ENCODE measurements at regions not wholly inside any gene's neighbourhood (a gene's known extent, or its start where the extent isn't known, plus 50 kb on each side); places are given as distances from the start of the nearest gene placed in this dataset.

DNA sequence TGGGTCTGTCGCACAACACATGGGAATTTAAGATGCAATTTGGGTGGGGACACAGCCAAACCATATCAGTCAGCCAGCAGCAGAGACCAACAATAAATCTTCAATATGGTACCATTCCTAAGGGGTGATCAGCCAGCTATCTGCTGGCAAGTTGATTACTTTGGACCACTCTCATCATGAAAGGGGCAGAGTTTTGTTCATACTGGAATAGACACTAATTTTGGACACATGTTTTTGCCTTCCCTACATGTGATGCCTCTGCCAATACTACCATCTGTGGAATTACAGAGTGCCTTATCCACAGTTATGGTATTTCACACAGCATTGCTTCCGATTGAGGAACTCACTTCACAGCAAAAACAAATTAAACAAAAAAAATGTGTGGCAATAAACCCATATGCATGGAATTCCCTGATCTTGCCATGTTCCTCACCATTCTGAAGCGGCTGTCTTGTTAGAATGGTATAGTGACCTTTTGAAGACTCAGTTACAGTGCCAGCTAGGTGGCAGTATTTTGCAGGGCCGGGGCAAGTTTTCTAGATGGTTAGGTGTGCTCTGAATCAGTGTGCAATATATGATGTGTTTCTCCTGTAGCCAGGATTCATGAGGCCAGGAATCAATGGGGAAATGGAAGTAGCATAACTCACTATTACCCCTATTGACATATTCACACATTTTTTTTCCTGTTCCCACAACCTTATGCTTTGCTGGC lies 179.0 kb upstream of the IGF1 start:
- Histone ChIP-seq H3K27ac (no peak overlapping the region), H3K4me3 (no peak overlapping the region), H3K27me3 (replicated peaks in 1 of 7) (no peaks in the 10 kb centered on the region), H3K4me1 (no peaks in the 10 kb centered on the region), H3K9me3 (peaks cover 0 to 39% (median 15%) of the 10 kb centered on the region in 8 donors), H3K36me3 (no peaks in the 10 kb centered on the region)
- WGBS, 5 donors, result 77 to 87% (median 80%) methylated on average over 4 of the region's 4 CpGs
- TF ChIP-seq POLR2A (IDR thresholded peaks at IDR 0.05) (no peak), POLR2AphosphoS5 (IDR thresholded peaks at IDR 0.05) (no peak)
- TF ChIP-seq, protein P1, sequence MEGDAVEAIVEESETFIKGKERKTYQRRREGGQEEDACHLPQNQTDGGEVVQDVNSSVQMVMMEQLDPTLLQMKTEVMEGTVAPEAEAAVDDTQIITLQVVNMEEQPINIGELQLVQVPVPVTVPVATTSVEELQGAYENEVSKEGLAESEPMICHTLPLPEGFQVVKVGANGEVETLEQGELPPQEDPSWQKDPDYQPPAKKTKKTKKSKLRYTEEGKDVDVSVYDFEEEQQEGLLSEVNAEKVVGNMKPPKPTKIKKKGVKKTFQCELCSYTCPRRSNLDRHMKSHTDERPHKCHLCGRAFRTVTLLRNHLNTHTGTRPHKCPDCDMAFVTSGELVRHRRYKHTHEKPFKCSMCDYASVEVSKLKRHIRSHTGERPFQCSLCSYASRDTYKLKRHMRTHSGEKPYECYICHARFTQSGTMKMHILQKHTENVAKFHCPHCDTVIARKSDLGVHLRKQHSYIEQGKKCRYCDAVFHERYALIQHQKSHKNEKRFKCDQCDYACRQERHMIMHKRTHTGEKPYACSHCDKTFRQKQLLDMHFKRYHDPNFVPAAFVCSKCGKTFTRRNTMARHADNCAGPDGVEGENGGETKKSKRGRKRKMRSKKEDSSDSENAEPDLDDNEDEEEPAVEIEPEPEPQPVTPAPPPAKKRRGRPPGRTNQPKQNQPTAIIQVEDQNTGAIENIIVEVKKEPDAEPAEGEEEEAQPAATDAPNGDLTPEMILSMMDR (IDR thresholded peaks at IDR 0.05 in 8 of 11, conservative IDR thresholded peaks at IDR 0.05 in 3 of 11), result no peak
- DNase-seq, result no peak
- intact Hi-C loops (cut with DNase I; ENCODE audit: low total_unique reads), result no loop called here

DNA sequence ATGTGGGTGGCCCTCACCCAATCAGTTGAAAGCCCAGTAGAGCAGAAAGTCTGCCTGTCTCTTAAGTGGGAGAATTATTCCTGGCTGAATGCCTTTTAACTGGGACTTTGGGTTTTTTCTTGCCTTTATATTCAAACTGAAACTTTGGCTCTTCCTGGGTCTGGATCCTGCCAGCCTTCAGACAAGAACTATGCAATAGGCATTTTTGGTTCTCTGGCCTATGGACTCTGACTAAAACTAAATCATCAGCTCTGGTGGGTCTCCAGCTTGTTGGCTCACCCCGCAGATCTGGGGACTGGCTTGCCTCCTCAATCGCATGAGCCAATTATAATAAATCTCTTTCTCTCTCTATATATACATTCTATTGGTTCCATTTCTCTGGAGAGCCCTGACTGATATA lies 173.0 kb upstream of the IGF1 start:
- Histone ChIP-seq H3K27me3 (replicated peaks in 1 of 7) (no peaks in the 10 kb centered on the region), H3K4me1 (no peaks in the 10 kb centered on the region), H3K27ac (no peak overlapping the region), H3K36me3 (no peaks in the 10 kb centered on the region), H3K4me3 (no peak overlapping the region), H3K9me3 (peaks cover 0 to 20% (median 15%) of the 10 kb centered on the region in 8 donors)
- intact Hi-C loops (cut with DNase I; ENCODE audit: low total_unique reads), result no loop called here
- WGBS, 5 donors, result 73 to 92% (median 86%) methylated on average over 2 of the region's 2 CpGs
- no peak for TF ChIP-seq POLR2A (IDR thresholded peaks at IDR 0.05)
- TF ChIP-seq, protein P1 (IDR thresholded peaks at IDR 0.05 in 8 of 11, conservative IDR thresholded peaks at IDR 0.05 in 3 of 11), result no peak
- no peak for TF ChIP-seq POLR2AphosphoS5 (IDR thresholded peaks at IDR 0.05)
- no peak for DNase-seq

DNA sequence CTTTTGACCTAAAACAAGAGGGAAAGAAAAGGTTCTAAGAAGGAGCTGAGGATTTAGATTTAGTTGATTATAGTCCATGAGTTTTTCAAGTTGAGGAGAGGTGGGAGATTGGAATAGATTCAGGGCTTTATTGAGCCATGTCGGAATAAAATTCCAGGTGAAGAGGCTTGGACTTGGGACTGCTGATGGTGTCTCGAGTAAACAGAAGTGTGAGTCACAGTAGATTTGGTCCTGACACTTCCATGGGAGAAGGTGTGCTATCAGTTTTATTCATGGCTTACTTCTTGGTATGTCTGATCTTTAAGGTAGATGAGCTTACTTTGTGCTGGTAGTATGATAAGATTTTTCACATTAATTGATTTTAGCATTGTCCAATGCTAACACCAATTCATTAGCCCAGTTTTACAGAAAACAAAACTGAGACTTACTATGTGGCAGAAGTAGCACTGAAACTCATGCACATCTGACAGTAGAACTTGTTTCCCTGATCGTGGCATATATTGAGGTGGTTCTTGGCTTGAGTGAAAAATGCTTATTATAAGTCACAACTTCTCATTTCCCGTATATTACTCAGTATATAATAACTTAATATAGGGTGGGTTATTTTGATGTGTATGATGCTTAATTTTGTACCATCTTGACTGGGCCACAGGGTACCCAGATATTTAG lies 172.4 kb upstream of the IGF1 start:
- peaks cover 0 to 14% (median 10%) of the 10 kb centered on the region in 8 donors for H3K9me3 ChIP-seq
- H3K27ac ChIP-seq, result no peak overlapping the region
- no peaks in the 10 kb centered on the region for H3K27me3 ChIP-seq (replicated peaks in 1 of 7)
- no peak for DNase-seq
- no peaks in the 10 kb centered on the region for H3K36me3 ChIP-seq
- 74 to 87% (median 82%) methylated on average over 4 of the region's 4 CpGs for WGBS, 5 donors
- no peak overlapping the region for H3K4me3 ChIP-seq
- intact Hi-C loops (cut with DNase I; ENCODE audit: low total_unique reads), result no loop called here
- no peaks in the 10 kb centered on the region for H3K4me1 ChIP-seq
- no peak for TF ChIP-seq POLR2AphosphoS5 (IDR thresholded peaks at IDR 0.05)
- TF ChIP-seq, protein P1 (IDR thresholded peaks at IDR 0.05 in 8 of 11, conservative IDR thresholded peaks at IDR 0.05 in 3 of 11), result no peak

DNA sequence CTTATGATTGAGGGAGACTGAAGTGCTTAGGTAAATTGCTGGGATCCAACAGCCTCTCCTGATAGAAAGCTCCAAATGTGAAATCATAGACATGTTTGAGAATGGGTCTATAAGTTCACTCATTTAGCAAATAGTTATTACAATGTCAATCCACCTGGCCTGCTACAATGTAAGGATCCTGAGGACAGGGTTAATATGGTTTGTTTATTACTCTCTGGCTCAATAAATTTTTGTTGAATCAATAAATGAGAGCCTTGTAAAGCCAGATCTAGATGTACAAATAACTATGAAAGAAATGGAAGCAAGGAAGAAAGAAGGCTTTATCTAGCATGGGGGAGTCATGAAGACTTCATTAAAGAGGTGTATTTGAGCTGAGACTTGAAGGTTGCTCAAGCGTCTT lies 165.6 kb upstream of the IGF1 start:
- H3K36me3 ChIP-seq, result no peaks in the 10 kb centered on the region
- DNase-seq, result no peak
- no peak for TF ChIP-seq POLR2A (IDR thresholded peaks at IDR 0.05)
- TF ChIP-seq, protein P1 (IDR thresholded peaks at IDR 0.05 in 8 of 11, conservative IDR thresholded peaks at IDR 0.05 in 3 of 11), result no peak
- no peak for TF ChIP-seq POLR2AphosphoS5 (IDR thresholded peaks at IDR 0.05)
- intact Hi-C loops (cut with DNase I; ENCODE audit: low total_unique reads), result no loop called here
- no peaks in the 10 kb centered on the region for H3K27me3 ChIP-seq (replicated peaks in 1 of 7)
- H3K27ac ChIP-seq, result no peak overlapping the region
- WGBS, 5 donors, result 88 to 97% (median 95%) methylated on average over 1 of the region's 1 CpG
- H3K4me3 ChIP-seq, result no peak overlapping the region
- H3K4me1 ChIP-seq, result no peaks in the 10 kb centered on the region
- peaks cover 0 to 4% (median 0%) of the 10 kb centered on the region in 8 donors for H3K9me3 ChIP-seq
